ENCODE measurements at regions not wholly inside any gene's neighbourhood (a gene's known extent, or its start where the extent isn't known, plus 50 kb on each side); places are given as distances from the start of the nearest gene placed in this dataset.

GRCh38 chr1:190792873-190793272 is 315.2 kb upstream of the BRINP3 start:
- WGBS: 90% methylated on average over 9 of the region's 10 CpGs
- H3K4me1 ChIP-seq: no peaks in the 10 kb centered on the region

DNA sequence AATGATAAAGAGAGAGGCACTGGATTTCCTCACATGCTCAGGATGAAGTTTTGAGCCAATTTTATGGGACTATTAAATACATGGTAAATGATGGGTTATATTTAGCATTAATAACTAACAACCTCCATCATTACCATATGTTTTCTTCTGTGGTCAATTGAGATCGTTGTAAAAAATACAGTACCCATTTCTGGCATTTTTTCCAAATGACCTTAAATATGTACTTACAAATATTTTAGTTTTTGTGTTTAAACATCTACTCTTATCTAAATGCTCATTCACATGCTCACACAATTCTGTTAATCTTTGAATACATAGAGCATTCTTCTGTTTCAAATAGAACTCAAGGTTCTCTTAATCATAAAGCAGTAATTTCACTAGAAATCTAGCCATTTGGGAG is 330.0 kb upstream of the BRINP3 start:
- Histone ChIP-seq H3K27ac (no peak overlapping the region), H3K4me3 (no peak overlapping the region), H3K27me3 (no peaks in the 10 kb centered on the region), H3K9me3 (no peaks in the 10 kb centered on the region), H3K36me3 (no peaks in the 10 kb centered on the region), H3K4me1 (no peaks in the 10 kb centered on the region)
- DNase-seq (ENCODE audit: low spot score in 2 of 2): no peak
- TF ChIP-seq, protein P1, sequence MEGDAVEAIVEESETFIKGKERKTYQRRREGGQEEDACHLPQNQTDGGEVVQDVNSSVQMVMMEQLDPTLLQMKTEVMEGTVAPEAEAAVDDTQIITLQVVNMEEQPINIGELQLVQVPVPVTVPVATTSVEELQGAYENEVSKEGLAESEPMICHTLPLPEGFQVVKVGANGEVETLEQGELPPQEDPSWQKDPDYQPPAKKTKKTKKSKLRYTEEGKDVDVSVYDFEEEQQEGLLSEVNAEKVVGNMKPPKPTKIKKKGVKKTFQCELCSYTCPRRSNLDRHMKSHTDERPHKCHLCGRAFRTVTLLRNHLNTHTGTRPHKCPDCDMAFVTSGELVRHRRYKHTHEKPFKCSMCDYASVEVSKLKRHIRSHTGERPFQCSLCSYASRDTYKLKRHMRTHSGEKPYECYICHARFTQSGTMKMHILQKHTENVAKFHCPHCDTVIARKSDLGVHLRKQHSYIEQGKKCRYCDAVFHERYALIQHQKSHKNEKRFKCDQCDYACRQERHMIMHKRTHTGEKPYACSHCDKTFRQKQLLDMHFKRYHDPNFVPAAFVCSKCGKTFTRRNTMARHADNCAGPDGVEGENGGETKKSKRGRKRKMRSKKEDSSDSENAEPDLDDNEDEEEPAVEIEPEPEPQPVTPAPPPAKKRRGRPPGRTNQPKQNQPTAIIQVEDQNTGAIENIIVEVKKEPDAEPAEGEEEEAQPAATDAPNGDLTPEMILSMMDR (IDR thresholded peaks at IDR 0.05): no peak
- TF ChIP-seq POLR2AphosphoS5 (IDR thresholded peaks at IDR 0.05) (no peak), POLR2A (IDR thresholded peaks at IDR 0.05) (no peak), EP300 (IDR thresholded peaks at IDR 0.05) (no peak)
- WGBS: 67% methylated on average over 1 of the region's 1 CpG

More at GRCh38 chr1:190792873-190793272, 315.2 kb upstream of the BRINP3 start:
- H3K27ac ChIP-seq: no peak overlapping the region
- no peaks in the 10 kb centered on the region for H3K9me3 ChIP-seq
- H3K4me3 ChIP-seq: no peak overlapping the region
- no peak for DNase-seq (ENCODE audit: low spot score in 2 of 2)
- H3K36me3 ChIP-seq: no peaks in the 10 kb centered on the region
- TF ChIP-seq, protein P1 (IDR thresholded peaks at IDR 0.05): no peak
- TF ChIP-seq EP300 (IDR thresholded peaks at IDR 0.05) (no peak), POLR2A (IDR thresholded peaks at IDR 0.05) (no peak), POLR2AphosphoS5 (IDR thresholded peaks at IDR 0.05) (no peak)
- H3K27me3 ChIP-seq: no peaks in the 10 kb centered on the region

DNA sequence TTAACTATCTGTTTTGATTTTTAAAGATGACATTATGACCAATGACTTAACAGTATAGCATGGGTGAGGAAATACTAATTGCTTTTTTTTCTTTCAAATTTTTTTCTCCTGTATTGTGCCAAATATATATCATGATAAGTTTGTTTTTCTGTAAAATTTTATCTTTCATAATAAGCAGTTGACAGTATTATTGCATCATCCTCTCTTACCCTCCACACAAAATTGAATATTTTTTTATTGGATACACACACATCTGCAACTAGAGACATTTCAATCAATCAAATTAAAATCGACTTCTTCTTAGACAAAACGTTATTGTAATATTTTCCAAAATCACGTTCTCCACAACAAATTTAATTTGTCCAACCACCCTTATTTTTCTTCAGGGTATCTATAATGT is 330.4 kb upstream of the BRINP3 start:
- 63% methylated on average over 3 of the region's 3 CpGs for WGBS
- H3K9me3 ChIP-seq: no peaks in the 10 kb centered on the region
- no peaks in the 10 kb centered on the region for H3K36me3 ChIP-seq
- H3K4me3 ChIP-seq: no peak overlapping the region
- H3K27me3 ChIP-seq: no peaks in the 10 kb centered on the region
- no peak overlapping the region for H3K27ac ChIP-seq
- DNase-seq (ENCODE audit: low spot score in 2 of 2): no peak
- H3K4me1 ChIP-seq: no peaks in the 10 kb centered on the region
- no peak for TF ChIP-seq POLR2A (IDR thresholded peaks at IDR 0.05)
- TF ChIP-seq POLR2AphosphoS5 (IDR thresholded peaks at IDR 0.05): no peak
- TF ChIP-seq, protein P1 (IDR thresholded peaks at IDR 0.05): no peak
- no peak for TF ChIP-seq EP300 (IDR thresholded peaks at IDR 0.05)

- Histone ChIP-seq H3K27ac (no peak overlapping the region), H3K4me3 (no peak overlapping the region), H3K9me3 (no peaks in the 10 kb centered on the region), H3K36me3 (no peaks in the 10 kb centered on the region), H3K27me3 (no peaks in the 10 kb centered on the region), H3K4me1 (no peaks in the 10 kb centered on the region)
- no peak for TF ChIP-seq POLR2A (IDR thresholded peaks at IDR 0.05)
- TF ChIP-seq, protein P1 (IDR thresholded peaks at IDR 0.05): no peak
- TF ChIP-seq EP300 (IDR thresholded peaks at IDR 0.05): no peak
- no peak for TF ChIP-seq POLR2AphosphoS5 (IDR thresholded peaks at IDR 0.05)
- WGBS: 79% methylated on average over 2 of the region's 3 CpGs
- DNase-seq (ENCODE audit: low spot score in 2 of 2): peak in 1 of 2 donors; percentile 80
Observed at GRCh38 chr1:190809312-190809711, 331.6 kb upstream of the BRINP3 start.

- 65% methylated on average over 2 of the region's 2 CpGs for WGBS
- H3K27ac ChIP-seq: no peak overlapping the region
- H3K4me1 ChIP-seq: no peaks in the 10 kb centered on the region
- TF ChIP-seq POLR2A (IDR thresholded peaks at IDR 0.05) (no peak), EP300 (IDR thresholded peaks at IDR 0.05) (no peak), POLR2AphosphoS5 (IDR thresholded peaks at IDR 0.05) (no peak)
- TF ChIP-seq, protein P1 (IDR thresholded peaks at IDR 0.05): no peak
- H3K36me3 ChIP-seq: no peaks in the 10 kb centered on the region
- no peaks in the 10 kb centered on the region for H3K9me3 ChIP-seq
- no peaks in the 10 kb centered on the region for H3K27me3 ChIP-seq
- H3K4me3 ChIP-seq: no peak overlapping the region
- no peak for DNase-seq (ENCODE audit: low spot score in 2 of 2)
Observed at GRCh38 chr1:190812996-190813395, 335.3 kb upstream of the BRINP3 start.

Measured in suprapubic skin (tissue), 4 donors.